ENCODE measurements at regions not wholly inside any gene's neighbourhood (a gene's known extent, or its start where the extent isn't known, plus 50 kb on each side); places are given as distances from the start of the nearest gene placed in this dataset.

- DNase-seq (ENCODE audit: low read depth) = no peak
These were observed 58.8 kb upstream of the DYNAP start for GRCh38 chr18:54532222-54532621.

- no peak for DNase-seq (ENCODE audit: low read depth)
These were observed 58.1 kb upstream of the DYNAP start for GRCh38 chr18:54532962-54533361.

All from CMK (cell line).